GM23338 (cell line): ENCODE measurements at regions not wholly inside any gene's neighbourhood (a gene's known extent, or its start where the extent isn't known, plus 50 kb on each side); places are given as distances from the start of the nearest gene placed in this dataset.

Experiments used
- EZH2 ChIP-seq: fragments of 200-600 bp; sonication (generic); IDR thresholded peaks from one replicate; pipeline ENCODE4 v1.8.0; 2017; ENCODE audit warnings: antibody characterized with exemption, mild to moderate bottlenecking, low read depth; ENCODE audit not compliant: unreplicated experiment
- POLR2AphosphoS5 ChIP-seq: IDR thresholded peaks from 2 replicates; pipeline ENCODE4 v1.6.1; 2016; ENCODE audit warnings: antibody characterized with exemption, low read depth
- ZNF114 ChIP-seq: fragments of 250-450 bp; sonication (Bioruptor Pico); IDR thresholded peaks from 2 replicates; pipeline ENCODE4 v1.5.0; 2020; ENCODE audit warnings: mild to moderate bottlenecking, moderate library complexity
- ZNF331 ChIP-seq: fragments of 250-450 bp; sonication (Bioruptor Pico); IDR thresholded peaks from 2 replicates; pipeline ENCODE4 v1.5.0; 2020; ENCODE audit warnings: low read depth, mild to moderate bottlenecking, moderate library complexity
- TF ChIP-seq, protein P1 (sequence below), 2 experiments: fragments of 200-600 bp in 1 of 2; sonication (generic) in 1 of 2; conservative IDR thresholded peaks; 2 replicates each; pipeline versions ENCODE4 v1.5.1 to v1.6.1; 2016 to 2017; ENCODE audit warnings: antibody characterized with exemption in 2 of 2, low read depth in 2 of 2, mild to moderate bottlenecking in 2 of 2, moderate library complexity in 1 of 2

DNA sequence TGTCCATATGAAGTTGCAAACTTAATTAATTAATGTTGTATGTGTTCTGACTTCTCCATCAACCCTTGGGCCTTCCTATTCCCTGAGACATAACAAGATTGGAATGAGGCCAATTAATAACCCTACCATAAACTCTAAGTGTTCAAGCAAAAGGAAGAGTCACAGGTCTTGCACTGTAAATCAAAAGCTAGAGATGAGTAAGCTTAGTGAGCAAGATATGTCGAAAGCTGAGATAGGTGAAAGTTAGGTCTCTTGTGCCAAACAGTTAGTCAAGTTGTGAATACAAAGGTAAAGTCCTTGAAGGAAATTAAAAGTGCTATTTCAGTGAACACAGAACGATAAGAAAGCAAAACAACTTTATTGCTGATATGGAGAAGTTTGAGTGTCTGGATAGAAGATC is 58.2 kb upstream of the GPRIN3 start:
- TF ChIP-seq EZH2 (no peak), POLR2AphosphoS5 (no peak), ZNF114 (CRISPR knock-in tag) (no peak), ZNF331 (CRISPR knock-in tag) (no peak)
- TF ChIP-seq, protein P1, sequence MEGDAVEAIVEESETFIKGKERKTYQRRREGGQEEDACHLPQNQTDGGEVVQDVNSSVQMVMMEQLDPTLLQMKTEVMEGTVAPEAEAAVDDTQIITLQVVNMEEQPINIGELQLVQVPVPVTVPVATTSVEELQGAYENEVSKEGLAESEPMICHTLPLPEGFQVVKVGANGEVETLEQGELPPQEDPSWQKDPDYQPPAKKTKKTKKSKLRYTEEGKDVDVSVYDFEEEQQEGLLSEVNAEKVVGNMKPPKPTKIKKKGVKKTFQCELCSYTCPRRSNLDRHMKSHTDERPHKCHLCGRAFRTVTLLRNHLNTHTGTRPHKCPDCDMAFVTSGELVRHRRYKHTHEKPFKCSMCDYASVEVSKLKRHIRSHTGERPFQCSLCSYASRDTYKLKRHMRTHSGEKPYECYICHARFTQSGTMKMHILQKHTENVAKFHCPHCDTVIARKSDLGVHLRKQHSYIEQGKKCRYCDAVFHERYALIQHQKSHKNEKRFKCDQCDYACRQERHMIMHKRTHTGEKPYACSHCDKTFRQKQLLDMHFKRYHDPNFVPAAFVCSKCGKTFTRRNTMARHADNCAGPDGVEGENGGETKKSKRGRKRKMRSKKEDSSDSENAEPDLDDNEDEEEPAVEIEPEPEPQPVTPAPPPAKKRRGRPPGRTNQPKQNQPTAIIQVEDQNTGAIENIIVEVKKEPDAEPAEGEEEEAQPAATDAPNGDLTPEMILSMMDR (conservative IDR thresholded peaks at IDR 0.05; ENCODE audit: low read depth in 2 of 2) = no peak
